HG02642 (cell line): ENCODE measurements at regions not wholly inside any gene's neighbourhood (a gene's known extent, or its start where the extent isn't known, plus 50 kb on each side); places are given as distances from the start of the nearest gene placed in this dataset.
A peak's percentile ranks its signal among the peaks of the same experiment; 100 is the strongest.

ENCODE experiments used
- ATAC-seq: cut with Tn5 transposase; IDR thresholded peaks from one replicate; pipeline ENCODE4 v1.9.1; 2021; ENCODE audit warnings: mild to moderate bottlenecking; ENCODE audit not compliant: unreplicated experiment, poor library complexity

- no peak for ATAC-seq
These were observed 247.5 kb downstream of the MBNL1 start for GRCh38 chr3:152516216-152516615.

GRCh38 chr3:152517502-152517901, 248.8 kb downstream of the MBNL1 start:
- ATAC-seq: no peak

GRCh38 chr3:152518346-152518745, 249.6 kb downstream of the MBNL1 start:
- peak; percentile 39 for ATAC-seq

GRCh38 chr3:152519376-152519775, 250.6 kb downstream of the MBNL1 start:
- peak; percentile 62 for ATAC-seq

GRCh38 chr3:152522036-152522435, 253.3 kb downstream of the MBNL1 start:
- no peak for ATAC-seq

- peak; percentile 62 for ATAC-seq
These were observed 255.7 kb downstream of the MBNL1 start for GRCh38 chr3:152524198-152525140.

GRCh38 chr3:152531717-152532116, 263.0 kb downstream of the MBNL1 start:
- no peak for ATAC-seq

GRCh38 chr3:152538518-152538917, 269.8 kb downstream of the MBNL1 start:
- no peak for ATAC-seq

GRCh38 chr3:152539191-152539764, 270.5 kb downstream of the MBNL1 start:
- no peak for ATAC-seq

- ATAC-seq: no peak
These were observed 271.4 kb downstream of the MBNL1 start for GRCh38 chr3:152540120-152540519.

- ATAC-seq: no peak
These were observed 278.4 kb downstream of the MBNL1 start for GRCh38 chr3:152547153-152547552.

- no peak for ATAC-seq
These were observed 280.5 kb downstream of the MBNL1 start for GRCh38 chr3:152549263-152549662.

GRCh38 chr3:152550284-152550683, 281.6 kb downstream of the MBNL1 start:
- no peak for ATAC-seq

- ATAC-seq: no peak
These were observed 280.0 kb upstream of the P2RY1 start for GRCh38 chr3:152554980-152555379.

GRCh38 chr3:152555666-152556291, 279.2 kb upstream of the P2RY1 start:
- ATAC-seq: no peak

GRCh38 chr3:152556731-152557254, 278.1 kb upstream of the P2RY1 start:
- peak; percentile 79 for ATAC-seq

GRCh38 chr3:152557302-152557999, 277.5 kb upstream of the P2RY1 start:
- peak; percentile 53 for ATAC-seq

GRCh38 chr3:152558386-152558785, 276.5 kb upstream of the P2RY1 start:
- ATAC-seq: no peak

GRCh38 chr3:152559246-152559645, 275.7 kb upstream of the P2RY1 start:
- ATAC-seq: no peak

GRCh38 chr3:152564459-152564858, 270.5 kb upstream of the P2RY1 start:
- no peak for ATAC-seq
